GM19240 (cell line): ENCODE measurements at regions not wholly inside any gene's neighbourhood (a gene's known extent, or its start where the extent isn't known, plus 50 kb on each side); places are given as distances from the start of the nearest gene placed in this dataset.
"Not testable (repeated sequence)": the region's sequence is repeated elsewhere in the genome, so short reads cannot be mapped to it uniquely, and the experiment has no call there.

Experiments used
- DNase-seq: peaks from one replicate; pipeline ENCODE4 v3.0.0; 2011; ENCODE audit warnings: low spot score; ENCODE audit not compliant: insufficient read length

DNA sequence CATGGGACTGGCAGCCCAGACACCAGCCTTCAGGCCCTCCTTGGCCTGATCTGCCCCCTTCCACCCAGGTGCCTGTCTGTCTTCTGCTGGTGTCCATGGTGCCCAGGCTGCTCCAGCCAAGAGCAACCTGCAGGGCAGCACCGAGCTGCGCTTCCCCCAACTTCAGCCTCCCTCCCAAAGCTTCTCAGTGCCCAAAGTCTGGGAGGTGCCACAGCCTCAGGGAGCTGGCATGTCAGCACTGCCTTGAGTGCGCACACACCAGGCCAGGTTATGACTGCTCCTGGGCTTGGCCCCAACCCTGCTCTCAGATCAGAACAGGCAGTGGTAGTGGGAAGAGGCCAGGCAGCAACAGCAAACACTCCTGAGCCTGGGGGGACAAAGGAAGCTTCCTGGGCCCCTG is 304.6 kb upstream of the NRG3 start:
- no peak for DNase-seq

GRCh38 chr10:81570878-81571794 is 303.9 kb upstream of the NRG3 start:
- no peak for DNase-seq

GRCh38 chr10:81575036-81575435 is 300.0 kb upstream of the NRG3 start:
- no peak for DNase-seq

DNA sequence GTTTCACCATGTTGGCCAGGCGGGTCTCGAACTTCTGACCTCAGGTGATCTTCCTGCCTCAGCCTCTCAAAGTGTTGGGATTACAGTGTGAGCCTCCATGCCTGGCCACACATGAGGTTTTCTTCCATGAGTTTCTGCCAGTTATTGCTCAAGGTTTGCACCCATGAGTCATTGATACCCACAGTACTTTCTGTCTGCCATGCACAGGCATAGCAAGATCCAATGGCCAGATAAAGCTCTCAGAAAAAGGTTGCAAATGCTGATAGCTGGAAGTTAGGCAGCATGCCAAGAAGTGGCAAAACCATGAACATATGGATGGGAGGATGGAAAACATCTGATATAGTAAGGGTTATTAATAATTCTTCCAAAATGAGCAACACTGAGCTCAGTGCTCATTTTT is 298.7 kb upstream of the NRG3 start:
- DNase-seq: no peak

GRCh38 chr10:81594991-81595390 is 280.0 kb upstream of the NRG3 start:
- no peak for DNase-seq

DNA sequence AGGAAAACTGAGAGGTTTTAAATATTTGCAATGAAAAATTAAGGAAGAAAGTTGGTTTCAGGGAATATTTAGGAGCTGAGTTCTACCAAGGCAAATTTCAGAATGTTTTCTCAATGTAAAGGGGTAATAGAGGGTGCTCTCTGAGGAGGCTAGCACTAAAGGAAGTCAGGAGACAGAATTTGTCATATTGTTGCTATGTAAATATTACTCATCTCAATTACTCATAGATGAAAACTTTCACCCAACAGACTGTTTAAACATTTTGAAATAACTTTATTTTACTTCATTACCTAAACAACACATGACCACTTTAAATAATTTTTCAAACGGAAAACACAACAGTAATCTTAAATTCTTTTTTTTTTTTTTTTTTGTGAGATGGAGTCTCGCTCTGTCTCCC is 274.8 kb upstream of the NRG3 start:
- no peak for DNase-seq

- DNase-seq: no peak
These were observed 271.8 kb upstream of the NRG3 start for GRCh38 chr10:81603106-81603620.

DNA sequence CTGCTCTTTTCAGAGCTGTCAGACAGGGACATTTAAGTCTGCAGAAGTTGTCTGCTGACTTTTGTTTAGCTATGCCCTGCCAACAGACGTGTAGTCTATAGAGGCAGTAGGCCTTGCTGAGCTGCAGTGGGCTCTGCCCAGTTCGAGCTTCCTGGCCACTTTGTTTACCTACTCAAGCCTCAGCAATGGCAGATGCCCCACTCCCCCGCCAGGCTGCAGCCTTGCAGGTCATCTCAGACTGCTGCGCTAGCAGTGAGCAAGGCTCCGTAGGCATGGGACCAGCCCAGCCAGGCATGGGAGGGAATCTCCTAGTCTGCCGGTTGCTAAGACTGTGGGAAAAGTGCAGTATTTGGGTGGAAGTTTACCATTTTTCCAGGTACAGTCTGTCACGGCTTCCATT is 230.5 kb upstream of the NRG3 start:
- not testable (repeated sequence) for DNase-seq

DNA sequence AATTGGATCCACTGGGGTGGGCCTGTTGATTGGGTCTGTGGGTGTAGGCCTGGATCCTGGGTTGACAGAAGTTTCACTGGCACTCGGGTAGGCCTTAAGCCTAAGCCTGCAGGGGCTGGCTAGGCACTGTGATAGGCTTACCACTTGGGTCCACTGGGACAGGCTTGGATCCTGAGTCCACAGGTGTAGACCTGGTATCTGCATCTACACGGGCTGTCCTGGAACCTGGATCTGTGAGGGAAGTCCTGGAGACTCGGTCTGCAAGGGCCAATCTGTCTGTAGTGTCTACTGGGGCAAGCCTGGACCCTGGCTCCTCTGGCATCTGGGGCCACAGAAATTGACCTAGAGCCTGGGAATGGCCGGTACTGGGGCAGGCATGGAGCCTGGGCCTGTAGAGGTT is 219.0 kb upstream of the NRG3 start:
- DNase-seq: no peak

DNA sequence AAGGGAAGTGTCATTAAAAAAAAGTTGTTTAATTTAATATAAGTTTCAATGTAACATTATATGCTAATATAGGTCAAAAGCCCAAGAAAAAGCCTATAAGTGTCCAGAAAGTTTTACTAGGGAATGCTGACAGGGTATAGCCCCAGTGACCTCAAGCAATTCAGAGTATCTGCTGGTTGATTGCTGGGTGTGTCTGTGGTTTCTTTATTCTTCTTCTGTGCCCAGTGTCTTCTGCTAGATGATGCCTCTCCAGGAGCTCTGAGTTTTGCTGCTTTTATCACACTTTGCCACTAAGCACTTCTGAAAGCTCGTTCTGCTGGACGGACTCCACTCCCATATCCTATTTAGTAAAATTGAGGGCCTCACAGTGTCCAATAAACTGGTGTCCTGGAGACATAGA is 212.2 kb upstream of the NRG3 start:
- no peak for DNase-seq

GRCh38 chr10:81664800-81665199 is 210.2 kb upstream of the NRG3 start:
- not testable (repeated sequence) for DNase-seq

DNA sequence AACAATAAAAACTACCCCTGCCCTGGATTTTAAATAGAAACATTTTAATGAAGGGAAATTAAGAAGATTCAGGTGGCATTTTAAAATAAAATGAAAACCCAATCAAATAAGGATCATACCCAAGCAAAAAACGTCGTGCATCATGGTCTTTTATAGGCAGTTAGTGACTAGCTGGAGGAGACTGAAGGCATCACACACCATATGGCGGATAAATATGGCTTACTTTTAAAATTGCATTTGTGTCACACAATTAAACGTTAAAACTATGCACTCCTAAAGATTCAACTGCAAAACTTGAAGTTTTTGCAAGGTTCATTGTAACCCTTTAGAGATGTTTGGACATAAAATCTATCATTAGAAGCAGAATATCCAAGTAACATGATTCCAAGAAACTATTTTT is 200.1 kb upstream of the NRG3 start:
- no peak for DNase-seq

DNA sequence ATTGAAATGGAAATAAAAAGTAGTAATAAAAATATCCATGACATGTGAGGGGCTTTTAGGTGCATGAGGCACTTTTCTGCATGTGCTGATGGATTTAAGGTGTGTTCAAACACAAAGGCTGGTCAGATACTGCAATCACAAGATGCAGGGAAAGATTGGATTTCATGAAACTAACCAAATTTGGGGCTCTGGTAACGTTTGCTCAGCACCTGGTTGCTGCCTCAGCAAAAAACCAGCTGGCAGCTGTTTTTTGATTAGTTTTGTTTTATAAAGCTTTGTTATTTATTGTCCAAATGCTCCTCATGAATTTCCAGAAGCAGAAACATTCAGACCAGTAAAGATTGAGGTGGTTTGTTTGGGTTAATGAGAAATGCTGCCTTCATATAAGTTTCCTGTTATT is 195.7 kb upstream of the NRG3 start:
- DNase-seq: no peak

DNA sequence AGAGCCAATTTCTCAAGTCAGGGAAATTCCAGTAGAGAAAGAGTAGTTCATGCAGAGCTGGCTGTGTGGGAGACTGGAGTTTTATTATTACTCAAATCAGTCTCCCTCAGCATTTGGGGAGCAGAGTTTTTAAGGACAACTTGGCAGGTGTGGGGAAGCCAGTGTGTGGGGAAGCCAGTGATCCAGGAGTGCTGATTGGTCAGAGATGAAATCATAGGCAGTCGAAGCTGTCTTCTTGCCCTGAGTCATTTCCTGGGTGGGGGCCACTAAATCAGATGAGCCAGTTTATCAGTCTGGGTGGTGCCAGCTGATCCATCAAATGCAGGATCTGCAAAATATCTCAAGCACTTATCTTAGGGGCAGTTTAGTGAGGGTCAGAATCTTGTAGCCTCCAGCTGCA is 194.6 kb upstream of the NRG3 start:
- DNase-seq: no peak

GRCh38 chr10:81688459-81688858 is 186.5 kb upstream of the NRG3 start:
- DNase-seq: no peak

GRCh38 chr10:81696609-81697388 is 178.2 kb upstream of the NRG3 start:
- no peak for DNase-seq

- no peak for DNase-seq
These were observed 170.4 kb upstream of the NRG3 start for GRCh38 chr10:81704596-81704995.

DNA sequence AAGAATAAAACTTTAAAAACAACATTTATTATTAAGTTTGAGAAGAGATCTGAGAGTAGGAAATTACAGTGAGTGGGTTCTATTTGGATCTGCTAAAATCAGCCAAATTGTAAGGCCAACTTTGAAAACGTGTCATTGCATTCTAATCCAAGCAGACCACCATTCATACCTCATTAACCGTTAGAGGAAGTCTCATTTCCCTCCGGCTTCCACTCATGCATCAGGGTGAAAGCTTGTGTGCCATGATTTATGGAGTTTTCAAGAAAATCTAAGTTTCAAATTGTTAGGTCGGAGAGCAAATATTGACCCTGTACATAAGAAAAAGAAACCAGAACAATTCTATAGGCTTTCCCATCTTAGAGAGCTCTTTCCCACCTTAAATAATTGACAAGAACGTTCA is 166.6 kb upstream of the NRG3 start:
- no peak for DNase-seq

GRCh38 chr10:81708929-81709328 is 166.1 kb upstream of the NRG3 start:
- DNase-seq: no peak

- DNase-seq: no peak
These were observed 152.6 kb upstream of the NRG3 start for GRCh38 chr10:81722399-81722798.

GRCh38 chr10:81724431-81724830 is 150.6 kb upstream of the NRG3 start:
- no peak for DNase-seq

- no peak for DNase-seq
These were observed 149.1 kb upstream of the NRG3 start for GRCh38 chr10:81725851-81726250.
